ENCODE measurements at regions not wholly inside any gene's neighbourhood (a gene's known extent, or its start where the extent isn't known, plus 50 kb on each side); places are given as distances from the start of the nearest gene placed in this dataset.

GRCh38 chr6:11381801-11382513 lies 149.5 kb upstream of the NEDD9 start:
- peak in 2 of 3 donors; percentile 75 to 82 for TF ChIP-seq POLR2A (IDR thresholded peaks at IDR 0.05)
- peak; percentile 90 to 99 (median 94) for TF ChIP-seq POLR2AphosphoS5 (IDR thresholded peaks at IDR 0.05)
- peak in 2 of 11 experiments; percentile 26 to 38 for TF ChIP-seq CTCF (IDR thresholded peaks at IDR 0.05 in 8 of 11, conservative IDR thresholded peaks at IDR 0.05 in 3 of 11)
- DNase-seq, result peak; percentile 91
- Histone ChIP-seq H3K27me3 (replicated peaks in 1 of 7) (no peaks in the 10 kb centered on the region), H3K36me3 (peaks cover 0 to 34% (median 0%) of the 10 kb centered on the region in 6 donors), H3K9me3 (no peaks in the 10 kb centered on the region), H3K4me1 (peaks cover 23 to 98% (median 68%) of the 10 kb centered on the region in 6 donors), H3K4me3 (peak overlapping the region; percentile 35 to 79 (median 56)), H3K27ac (peak overlapping the region; percentile 80 to 97 (median 92))
- intact Hi-C loops (cut with DNase I; ENCODE audit: low total_unique reads), result no loop called here
- 13 to 26% (median 16%) methylated on average over 13 of the region's 13 CpGs for WGBS, 5 donors

GRCh38 chr6:11380969-11381744 lies 148.7 kb upstream of the NEDD9 start:
- no peaks in the 10 kb centered on the region for H3K27me3 ChIP-seq (replicated peaks in 1 of 7)
- intact Hi-C loops (cut with DNase I; ENCODE audit: low total_unique reads), result no loop called here
- peaks cover 23 to 98% (median 68%) of the 10 kb centered on the region in 6 donors for H3K4me1 ChIP-seq
- H3K4me3 ChIP-seq, result peak overlapping the region; percentile 35 to 79 (median 56)
- WGBS, 5 donors, result 78 to 81% (median 80%) methylated on average over 12 of the region's 12 CpGs
- H3K9me3 ChIP-seq, result no peaks in the 10 kb centered on the region
- H3K36me3 ChIP-seq, result peaks cover 0 to 42% (median under 1%) of the 10 kb centered on the region in 6 donors
- TF ChIP-seq POLR2A (IDR thresholded peaks at IDR 0.05), result no peak
- TF ChIP-seq POLR2AphosphoS5 (IDR thresholded peaks at IDR 0.05), result no peak
- no peak for TF ChIP-seq CTCF (IDR thresholded peaks at IDR 0.05 in 8 of 11, conservative IDR thresholded peaks at IDR 0.05 in 3 of 11)
- H3K27ac ChIP-seq, result peak overlapping the region; percentile 80 to 97 (median 92)
- DNase-seq, result no peak

- Histone ChIP-seq H3K9me3 (no peaks in the 10 kb centered on the region), H3K4me3 (peak overlapping the region; percentile 8 to 79 (median 56)), H3K27ac (peak overlapping the region in 7 of 8 donors; percentile 88 to 97 (median 93)), H3K36me3 (peaks cover 0 to 48% (median 3%) of the 10 kb centered on the region in 6 donors), H3K27me3 (replicated peaks in 1 of 7) (no peaks in the 10 kb centered on the region), H3K4me1 (peaks cover 24 to 98% (median 69%) of the 10 kb centered on the region in 6 donors)
- no peak for TF ChIP-seq POLR2A (IDR thresholded peaks at IDR 0.05)
- TF ChIP-seq POLR2AphosphoS5 (IDR thresholded peaks at IDR 0.05), result peak in 2 of 3 donors; percentile 6 to 35
- no peak for TF ChIP-seq CTCF (IDR thresholded peaks at IDR 0.05 in 8 of 11, conservative IDR thresholded peaks at IDR 0.05 in 3 of 11)
- 62 to 68% (median 63%) methylated on average over 7 of the region's 7 CpGs for WGBS, 5 donors
- intact Hi-C loops (cut with DNase I; ENCODE audit: low total_unique reads), result no loop called here
- no peak for DNase-seq
These were observed 148.1 kb upstream of the NEDD9 start for GRCh38 chr6:11380549-11380948.

DNA sequence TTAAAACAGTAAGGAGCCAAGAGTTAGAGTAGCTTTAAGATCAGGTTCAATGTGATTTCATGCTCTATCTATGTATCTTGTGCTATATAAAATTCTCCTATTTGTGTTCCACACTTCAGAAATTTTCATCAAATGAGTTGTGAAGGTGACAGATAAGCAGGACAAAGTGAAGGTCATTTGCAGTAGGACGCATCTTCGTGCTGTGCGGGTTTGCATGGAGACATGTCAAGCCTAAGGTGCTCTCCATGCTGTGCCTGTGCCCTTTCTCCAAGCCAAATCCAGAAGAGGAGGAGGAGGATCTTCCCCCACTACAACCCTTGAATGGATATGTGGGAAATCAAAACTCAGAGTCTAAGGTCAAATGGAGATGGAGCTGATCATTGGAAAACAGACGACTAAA lies 147.3 kb upstream of the NEDD9 start:
- intact Hi-C loops (cut with DNase I; ENCODE audit: low total_unique reads), result no loop called here
- Histone ChIP-seq H3K9me3 (no peaks in the 10 kb centered on the region), H3K4me1 (peaks cover 32 to 98% (median 76%) of the 10 kb centered on the region in 6 donors), H3K27me3 (replicated peaks in 1 of 7) (no peaks in the 10 kb centered on the region), H3K27ac (peak overlapping the region in 5 of 8 donors; percentile 88 to 97 (median 94)), H3K4me3 (peak overlapping the region in 6 of 8 donors; percentile 53 to 79 (median 58)), H3K36me3 (peaks cover 0 to 53% (median 4%) of the 10 kb centered on the region in 6 donors)
- TF ChIP-seq POLR2AphosphoS5 (IDR thresholded peaks at IDR 0.05) (no peak), CTCF (IDR thresholded peaks at IDR 0.05 in 8 of 11, conservative IDR thresholded peaks at IDR 0.05 in 3 of 11) (no peak), POLR2A (IDR thresholded peaks at IDR 0.05) (no peak)
- DNase-seq, result no peak
- 91 to 97% (median 94%) methylated on average over 4 of the region's 4 CpGs for WGBS, 5 donors
